ENCODE measurements at regions not wholly inside any gene's neighbourhood (a gene's known extent, or its start where the extent isn't known, plus 50 kb on each side); places are given as distances from the start of the nearest gene placed in this dataset.

- Histone ChIP-seq H3K27me3 (ENCODE audit: control insufficient read depth in 2 of 2, insufficient read depth in 2 of 2, low read length in 2 of 2) (no peaks in the 10 kb centered on the region), H3K9ac (ENCODE audit: insufficient read depth in 1 of 2, low read depth in 2 of 2, low read length in 2 of 2) (no peak overlapping the region), H3K4me3 (no peak overlapping the region), H3K9me1 (ENCODE audit: control insufficient read depth, insufficient read depth, low read length) (no peaks in the 10 kb centered on the region), H3K4me2 (ENCODE audit: insufficient read depth, low read length) (no peak overlapping the region), H4K20me1 (replicated peaks; ENCODE audit: control insufficient read depth, insufficient read depth, low read length) (no peaks in the 10 kb centered on the region), H3K4me1 (replicated peaks in 1 of 2; ENCODE audit: control insufficient read depth in 2 of 2, insufficient read depth in 2 of 2, low read length in 2 of 2) (no peaks in the 10 kb centered on the region), H2AFZ (ENCODE audit: low read depth, low read length) (peak overlapping the region; percentile 46; the same call in 1 of the 2 replicates), H3K36me3 (ENCODE audit: control insufficient read depth, insufficient read depth, low read length) (no peaks in the 10 kb centered on the region), H3K79me2 (ENCODE audit: control insufficient read depth, insufficient read depth, low read length) (no peaks in the 10 kb centered on the region), H3K27ac (ENCODE audit: extremely low read depth, low read depth, low read length) (no peak overlapping the region), H3K9me3 (replicated peaks; ENCODE audit: control insufficient read depth, insufficient read depth, low read depth, low read length) (no peaks in the 10 kb centered on the region)
- ChIA-PET CTCF (ENCODE audit: low intra/inter-chr PET ratio) (no interaction called here), POLR2A (interaction anchor here (1.0 kb wide), 1 partner anchor 29 kb away, joined by 3 read pairs; no protein-coding TSS in a partner anchor)
- intact Hi-C loops (cut with micrococcal nuclease) (no loop called here), in situ Hi-C loops (cut with MboI) (no loop called here)
- BruUV-seq (replicated peaks) = no TSS peak
- no peak for FAIRE-seq
- ATAC-seq = no peak
- WGBS (ENCODE audit: insufficient coverage, low coverage, missing lambda C conversion rate) = 9% methylated on average over 7 of the region's 7 CpGs
- DNase-seq (ENCODE audit: extremely low read depth in 1 of 4, low spot score in 3 of 4) = no peak
- TF ChIP-seq ZBTB33 (CRISPR knock-in tag; IDR thresholded peaks at IDR 0.05) = no peak
- no peak for TF ChIP-seq MED1 (CRISPR knock-in tag; IDR thresholded peaks at IDR 0.05; ENCODE audit: borderline replicate concordance)
- TF ChIP-seq HLTF (IDR thresholded peaks at IDR 0.05) = no peak
- no peak for TF ChIP-seq TGIF2 (CRISPR knock-in tag; IDR thresholded peaks at IDR 0.05)
- no peak for TF ChIP-seq SMARCA4 (IDR thresholded peaks at IDR 0.05)
- no peak for TF ChIP-seq PTBP1 (IDR thresholded peaks at IDR 0.05; ENCODE audit: low read depth, low read length)
- TF ChIP-seq, protein P1, sequence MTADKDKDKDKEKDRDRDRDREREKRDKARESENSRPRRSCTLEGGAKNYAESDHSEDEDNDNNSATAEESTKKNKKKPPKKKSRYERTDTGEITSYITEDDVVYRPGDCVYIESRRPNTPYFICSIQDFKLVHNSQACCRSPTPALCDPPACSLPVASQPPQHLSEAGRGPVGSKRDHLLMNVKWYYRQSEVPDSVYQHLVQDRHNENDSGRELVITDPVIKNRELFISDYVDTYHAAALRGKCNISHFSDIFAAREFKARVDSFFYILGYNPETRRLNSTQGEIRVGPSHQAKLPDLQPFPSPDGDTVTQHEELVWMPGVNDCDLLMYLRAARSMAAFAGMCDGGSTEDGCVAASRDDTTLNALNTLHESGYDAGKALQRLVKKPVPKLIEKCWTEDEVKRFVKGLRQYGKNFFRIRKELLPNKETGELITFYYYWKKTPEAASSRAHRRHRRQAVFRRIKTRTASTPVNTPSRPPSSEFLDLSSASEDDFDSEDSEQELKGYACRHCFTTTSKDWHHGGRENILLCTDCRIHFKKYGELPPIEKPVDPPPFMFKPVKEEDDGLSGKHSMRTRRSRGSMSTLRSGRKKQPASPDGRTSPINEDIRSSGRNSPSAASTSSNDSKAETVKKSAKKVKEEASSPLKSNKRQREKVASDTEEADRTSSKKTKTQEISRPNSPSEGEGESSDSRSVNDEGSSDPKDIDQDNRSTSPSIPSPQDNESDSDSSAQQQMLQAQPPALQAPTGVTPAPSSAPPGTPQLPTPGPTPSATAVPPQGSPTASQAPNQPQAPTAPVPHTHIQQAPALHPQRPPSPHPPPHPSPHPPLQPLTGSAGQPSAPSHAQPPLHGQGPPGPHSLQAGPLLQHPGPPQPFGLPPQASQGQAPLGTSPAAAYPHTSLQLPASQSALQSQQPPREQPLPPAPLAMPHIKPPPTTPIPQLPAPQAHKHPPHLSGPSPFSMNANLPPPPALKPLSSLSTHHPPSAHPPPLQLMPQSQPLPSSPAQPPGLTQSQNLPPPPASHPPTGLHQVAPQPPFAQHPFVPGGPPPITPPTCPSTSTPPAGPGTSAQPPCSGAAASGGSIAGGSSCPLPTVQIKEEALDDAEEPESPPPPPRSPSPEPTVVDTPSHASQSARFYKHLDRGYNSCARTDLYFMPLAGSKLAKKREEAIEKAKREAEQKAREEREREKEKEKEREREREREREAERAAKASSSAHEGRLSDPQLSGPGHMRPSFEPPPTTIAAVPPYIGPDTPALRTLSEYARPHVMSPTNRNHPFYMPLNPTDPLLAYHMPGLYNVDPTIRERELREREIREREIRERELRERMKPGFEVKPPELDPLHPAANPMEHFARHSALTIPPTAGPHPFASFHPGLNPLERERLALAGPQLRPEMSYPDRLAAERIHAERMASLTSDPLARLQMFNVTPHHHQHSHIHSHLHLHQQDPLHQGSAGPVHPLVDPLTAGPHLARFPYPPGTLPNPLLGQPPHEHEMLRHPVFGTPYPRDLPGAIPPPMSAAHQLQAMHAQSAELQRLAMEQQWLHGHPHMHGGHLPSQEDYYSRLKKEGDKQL (CRISPR knock-in tag; IDR thresholded peaks at IDR 0.05; ENCODE audit: borderline replicate concordance) = no peak
- TF ChIP-seq PTTG1 (tag; IDR thresholded peaks at IDR 0.05; ENCODE audit: low read depth) = no peak
- TF ChIP-seq, protein P2, sequence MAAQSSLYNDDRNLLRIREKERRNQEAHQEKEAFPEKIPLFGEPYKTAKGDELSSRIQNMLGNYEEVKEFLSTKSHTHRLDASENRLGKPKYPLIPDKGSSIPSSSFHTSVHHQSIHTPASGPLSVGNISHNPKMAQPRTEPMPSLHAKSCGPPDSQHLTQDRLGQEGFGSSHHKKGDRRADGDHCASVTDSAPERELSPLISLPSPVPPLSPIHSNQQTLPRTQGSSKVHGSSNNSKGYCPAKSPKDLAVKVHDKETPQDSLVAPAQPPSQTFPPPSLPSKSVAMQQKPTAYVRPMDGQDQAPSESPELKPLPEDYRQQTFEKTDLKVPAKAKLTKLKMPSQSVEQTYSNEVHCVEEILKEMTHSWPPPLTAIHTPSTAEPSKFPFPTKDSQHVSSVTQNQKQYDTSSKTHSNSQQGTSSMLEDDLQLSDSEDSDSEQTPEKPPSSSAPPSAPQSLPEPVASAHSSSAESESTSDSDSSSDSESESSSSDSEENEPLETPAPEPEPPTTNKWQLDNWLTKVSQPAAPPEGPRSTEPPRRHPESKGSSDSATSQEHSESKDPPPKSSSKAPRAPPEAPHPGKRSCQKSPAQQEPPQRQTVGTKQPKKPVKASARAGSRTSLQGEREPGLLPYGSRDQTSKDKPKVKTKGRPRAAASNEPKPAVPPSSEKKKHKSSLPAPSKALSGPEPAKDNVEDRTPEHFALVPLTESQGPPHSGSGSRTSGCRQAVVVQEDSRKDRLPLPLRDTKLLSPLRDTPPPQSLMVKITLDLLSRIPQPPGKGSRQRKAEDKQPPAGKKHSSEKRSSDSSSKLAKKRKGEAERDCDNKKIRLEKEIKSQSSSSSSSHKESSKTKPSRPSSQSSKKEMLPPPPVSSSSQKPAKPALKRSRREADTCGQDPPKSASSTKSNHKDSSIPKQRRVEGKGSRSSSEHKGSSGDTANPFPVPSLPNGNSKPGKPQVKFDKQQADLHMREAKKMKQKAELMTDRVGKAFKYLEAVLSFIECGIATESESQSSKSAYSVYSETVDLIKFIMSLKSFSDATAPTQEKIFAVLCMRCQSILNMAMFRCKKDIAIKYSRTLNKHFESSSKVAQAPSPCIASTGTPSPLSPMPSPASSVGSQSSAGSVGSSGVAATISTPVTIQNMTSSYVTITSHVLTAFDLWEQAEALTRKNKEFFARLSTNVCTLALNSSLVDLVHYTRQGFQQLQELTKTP (IDR thresholded peaks at IDR 0.05; ENCODE audit: low read depth in 1 of 2, partially characterized antibody in 2 of 2) = no peak
- TF ChIP-seq ZNF766 (CRISPR knock-in tag; conservative IDR thresholded peaks at IDR 0.05) = no peak
- TF ChIP-seq CBX2 (IDR thresholded peaks at IDR 0.05; ENCODE audit: insufficient read depth, low read length, poor library complexity, severe bottlenecking) = no peak
- no peak for TF ChIP-seq CSDE1 (IDR thresholded peaks at IDR 0.05)
Measured at GRCh38 chr4:83709627-83710026, 173.7 kb downstream of the GPAT3 start.

All from K562 (cell line).